CD8-positive, alpha-beta memory T cell (primary cell): ENCODE measurements at regions not wholly inside any gene's neighbourhood (a gene's known extent, or its start where the extent isn't known, plus 50 kb on each side); places are given as distances from the start of the nearest gene placed in this dataset.
"Not testable (repeated sequence)": the region's sequence is repeated elsewhere in the genome, so short reads cannot be mapped to it uniquely, and the experiment has no call there.

Source experiments
- CTCF ChIA-PET: fragments of 350-600 bp; sonication (Branson Sonifier 250); formaldehyde crosslinking; loops from one replicate; lab custom pipeline; 2021; ENCODE audit warnings: antibody characterized with exemption; lab: Charles Lee
- POLR2A ChIA-PET: fragments of 350-600 bp; sonication (Branson Sonifier 250); formaldehyde crosslinking; loops from one replicate; lab custom pipeline; 2021; ENCODE audit warnings: antibody characterized with exemption; lab: Charles Lee
- DNase-seq, 5 donors: peaks; one replicate each; pipeline versions ENCODE4 v3.0.0 to v3.0.0-alpha.2; 2020 to 2022; ENCODE audit warnings: mixed read lengths in 1 of 5
- H3K27ac ChIP-seq: one replicate; pipeline ENCODE4 v1.7.0; 2013; ENCODE audit warnings: low read depth, mild to moderate bottlenecking, low read length, moderate library complexity
- H3K27me3 ChIP-seq: 2 replicates; pipeline ENCODE4 v1.7.0; 2013; ENCODE audit warnings: low read length, mild to moderate bottlenecking; ENCODE audit not compliant: insufficient read depth, poor library complexity, severe bottlenecking
- H3K36me3 ChIP-seq: 2 replicates; pipeline ENCODE4 v1.7.0; 2013; ENCODE audit warnings: mild to moderate bottlenecking, low read length, moderate library complexity; ENCODE audit not compliant: insufficient read depth
- H3K4me1 ChIP-seq: 2 replicates; pipeline ENCODE4 v1.7.0; 2013; ENCODE audit warnings: mild to moderate bottlenecking, low read length, moderate library complexity; ENCODE audit not compliant: insufficient read depth
- H3K4me3 ChIP-seq: 2 replicates; pipeline ENCODE4 v1.7.0; 2013; ENCODE audit warnings: mild to moderate bottlenecking, low read length
- H3K9me3 ChIP-seq: 2 replicates; pipeline ENCODE4 v1.7.0; 2013; ENCODE audit warnings: mild to moderate bottlenecking, low read length
- H3K27ac Mint-ChIP-seq, 8 donors: one replicate each; pipeline ENCODE4 v1.8.0; 2020 to 2021; ENCODE audit warnings: mixed read lengths in 8 of 8, mild to moderate bottlenecking in 6 of 8, inconsistent platforms in 3 of 8, moderate library complexity in 3 of 8
- H3K27me3 Mint-ChIP-seq, 2 donors: one replicate each; pipeline ENCODE4 v1.8.0; 2020 to 2021; ENCODE audit warnings: mixed read lengths in 2 of 2, mild to moderate bottlenecking in 1 of 2, moderate library complexity in 1 of 2
- H3K36me3 Mint-ChIP-seq, 3 donors: one replicate each; pipeline ENCODE4 v1.8.0; 2020 to 2021; ENCODE audit warnings: mixed read lengths in 3 of 3, inconsistent platforms in 1 of 3, mild to moderate bottlenecking in 1 of 3
- H3K4me1 Mint-ChIP-seq, 3 donors: one replicate each; pipeline ENCODE4 v1.8.0; 2020 to 2021; ENCODE audit warnings: mixed read lengths in 3 of 3, inconsistent platforms in 1 of 3, mild to moderate bottlenecking in 1 of 3
- H3K4me3 Mint-ChIP-seq, 7 donors: one replicate each; pipeline ENCODE4 v1.8.0; 2020 to 2021; ENCODE audit warnings: mixed read lengths in 7 of 7, mild to moderate bottlenecking in 6 of 7, moderate library complexity in 4 of 7, inconsistent platforms in 2 of 7
- H3K9me3 Mint-ChIP-seq, 5 donors: one replicate each; pipeline ENCODE4 v1.8.0; 2020 to 2022; ENCODE audit warnings: mixed read lengths in 5 of 5, mild to moderate bottlenecking in 3 of 5, moderate library complexity in 2 of 5, inconsistent platforms in 1 of 5

DNA sequence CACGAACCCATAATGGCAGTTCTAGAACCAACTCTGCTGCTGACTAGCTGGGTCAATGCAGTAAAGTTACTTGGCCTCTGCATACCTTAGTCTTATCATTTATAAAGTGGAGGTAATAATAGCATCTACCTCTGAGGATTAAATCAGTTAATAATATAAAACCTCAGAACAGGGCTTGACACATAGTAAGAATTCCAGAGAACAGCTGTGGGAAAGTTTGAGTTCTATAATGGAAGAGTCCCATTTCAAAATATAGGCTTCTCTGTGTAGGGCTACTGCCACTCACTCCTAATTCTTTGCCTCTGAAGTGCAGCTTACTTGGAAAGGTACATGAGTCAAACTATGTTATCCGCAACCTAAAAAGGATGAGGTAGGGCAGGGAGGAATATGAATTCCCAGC lies 269.2 kb upstream of the PRKD1 start:
- Histone ChIP-seq H3K4me3 (no peak overlapping the region), H3K9me3 (no peaks in the 10 kb centered on the region), H3K27me3 (no peaks in the 10 kb centered on the region), H3K36me3 (no peaks in the 10 kb centered on the region), H3K27ac (no peak overlapping the region), H3K4me1 (no peaks in the 10 kb centered on the region)
- H3K27me3 Mint-ChIP-seq: no peaks in the 10 kb centered on the region
- H3K4me3 Mint-ChIP-seq: no peak overlapping the region
- ChIA-PET POLR2A (no interaction called here), CTCF (no interaction called here)
- peaks cover 0 to 9% (median 0%) of the 10 kb centered on the region in 5 donors for H3K9me3 Mint-ChIP-seq
- H3K36me3 Mint-ChIP-seq: no peaks in the 10 kb centered on the region
- DNase-seq: no peak
- no peaks in the 10 kb centered on the region for H3K4me1 Mint-ChIP-seq
- H3K27ac Mint-ChIP-seq: no peak overlapping the region

DNA sequence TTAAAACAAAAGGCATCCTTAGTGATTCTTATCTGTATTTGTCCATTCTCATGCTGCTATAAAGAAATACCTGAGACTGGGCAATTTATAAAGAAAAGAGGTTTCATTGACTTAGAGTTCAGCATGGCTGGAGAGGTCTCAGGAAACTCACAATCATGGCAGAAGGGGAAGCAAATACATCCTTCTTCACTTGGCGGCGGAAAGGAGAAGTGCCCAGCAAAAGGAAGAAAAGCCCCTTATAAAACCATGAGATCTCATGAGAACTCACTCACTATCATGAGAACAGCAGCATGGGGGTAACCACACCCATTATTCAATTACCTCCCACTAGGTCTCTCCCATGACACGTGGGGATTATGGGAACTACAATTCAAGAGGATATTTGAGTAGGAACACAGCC lies 271.1 kb upstream of the PRKD1 start:
- H3K9me3 Mint-ChIP-seq, H3K27me3 Mint-ChIP-seq, CTCF ChIA-PET, H3K36me3 ChIP-seq, H3K4me1 ChIP-seq, H3K4me3 ChIP-seq, DNase-seq, H3K4me3 Mint-ChIP-seq, POLR2A ChIA-PET, H3K4me1 Mint-ChIP-seq, H3K36me3 Mint-ChIP-seq, H3K9me3 ChIP-seq, H3K27me3 ChIP-seq, H3K27ac Mint-ChIP-seq, H3K27ac ChIP-seq: not testable (repeated sequence)

DNA sequence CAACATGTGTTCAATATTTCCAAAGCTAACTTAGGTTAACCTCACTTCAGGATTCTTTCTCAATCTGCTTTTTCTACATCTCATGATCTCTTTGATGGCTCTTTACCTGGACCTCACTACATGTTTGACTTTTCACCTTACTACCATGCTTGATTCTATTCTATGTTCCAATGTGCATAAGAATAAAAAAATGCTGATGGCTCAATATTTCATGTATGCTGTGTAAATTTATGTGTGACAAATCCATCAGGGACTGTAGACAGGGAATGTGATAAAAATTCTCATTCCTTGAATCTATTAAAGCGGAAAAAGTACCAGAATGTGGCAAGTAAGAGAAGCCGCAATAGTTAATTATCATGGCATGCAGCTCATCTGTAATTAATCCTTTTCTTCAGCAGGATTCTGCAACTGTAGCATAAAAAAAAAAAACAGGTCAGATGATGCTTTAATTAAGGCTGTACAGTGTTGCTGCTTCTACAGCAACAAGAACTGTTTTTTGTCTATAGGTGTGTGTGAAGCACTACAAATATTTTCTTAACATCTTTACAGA lies 276.9 kb upstream of the PRKD1 start:
- Mint-ChIP-seq H3K9me3 (peaks cover 0 to 7% (median 0%) of the 10 kb centered on the region in 5 donors), H3K36me3 (no peaks in the 10 kb centered on the region), H3K4me3 (no peak overlapping the region), H3K4me1 (no peaks in the 10 kb centered on the region), H3K27ac (peak overlapping the region in 1 of 8 donors; percentile 58), H3K27me3 (no peaks in the 10 kb centered on the region)
- Histone ChIP-seq H3K36me3 (no peaks in the 10 kb centered on the region), H3K27me3 (no peaks in the 10 kb centered on the region), H3K4me3 (no peak overlapping the region), H3K27ac (no peak overlapping the region), H3K9me3 (no peaks in the 10 kb centered on the region), H3K4me1 (no peaks in the 10 kb centered on the region)
- ChIA-PET POLR2A (no interaction called here), CTCF (no interaction called here)
- DNase-seq: no peak

DNA sequence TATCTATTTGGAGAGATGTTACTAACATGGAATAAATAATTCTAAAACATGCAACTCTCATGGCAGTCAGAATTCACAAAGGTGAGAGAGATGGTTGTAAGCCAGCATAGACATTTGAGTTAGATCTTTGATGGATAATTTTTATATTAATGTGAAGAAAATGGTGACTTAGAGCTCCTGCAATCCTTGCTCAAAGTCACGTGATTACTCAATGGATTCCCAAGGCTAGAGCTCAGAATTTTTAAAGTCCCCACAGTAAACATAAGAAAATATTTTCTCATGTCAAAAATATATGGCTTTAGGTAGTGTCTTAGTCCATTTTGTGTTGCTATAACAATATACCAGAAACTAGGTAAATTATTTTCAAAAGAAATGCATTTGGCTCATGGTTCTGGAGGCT lies 281.5 kb upstream of the PRKD1 start:
- Mint-ChIP-seq H3K4me1 (no peaks in the 10 kb centered on the region), H3K27me3 (no peaks in the 10 kb centered on the region), H3K27ac (no peak overlapping the region), H3K36me3 (no peaks in the 10 kb centered on the region), H3K9me3 (peaks cover 0 to 3% (median 0%) of the 10 kb centered on the region in 5 donors), H3K4me3 (no peak overlapping the region)
- no peak for DNase-seq
- H3K4me1 ChIP-seq: no peaks in the 10 kb centered on the region
- no peak overlapping the region for H3K27ac ChIP-seq
- CTCF ChIA-PET: no interaction called here
- POLR2A ChIA-PET: no interaction called here
- H3K27me3 ChIP-seq: no peaks in the 10 kb centered on the region
- H3K36me3 ChIP-seq: no peaks in the 10 kb centered on the region
- H3K9me3 ChIP-seq: no peaks in the 10 kb centered on the region
- H3K4me3 ChIP-seq: no peak overlapping the region

DNA sequence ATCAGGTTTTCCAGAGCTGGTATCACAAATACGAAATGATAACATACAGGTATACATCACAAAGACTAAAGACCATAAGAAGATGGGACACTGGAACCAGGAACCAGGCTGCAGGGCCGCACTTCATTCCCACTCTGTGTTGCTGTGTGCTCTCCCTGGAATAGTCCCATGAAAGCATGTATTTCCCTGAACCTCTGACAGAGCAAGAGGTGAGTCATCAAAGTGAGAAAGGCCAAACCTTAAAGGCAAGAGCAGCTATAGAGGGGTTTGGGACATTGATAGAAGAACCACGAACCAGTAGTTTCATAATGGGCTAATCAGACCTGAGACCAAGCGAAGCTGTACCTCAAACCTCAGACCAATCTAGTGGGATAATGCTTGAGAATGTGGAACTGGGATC lies 283.0 kb upstream of the PRKD1 start:
- H3K36me3 ChIP-seq: no peaks in the 10 kb centered on the region
- H3K9me3 Mint-ChIP-seq: peaks cover 0 to 3% (median 0%) of the 10 kb centered on the region in 5 donors
- no peaks in the 10 kb centered on the region for H3K27me3 ChIP-seq
- H3K9me3 ChIP-seq: no peaks in the 10 kb centered on the region
- H3K27me3 Mint-ChIP-seq: no peaks in the 10 kb centered on the region
- no peak overlapping the region for H3K27ac ChIP-seq
- H3K27ac Mint-ChIP-seq: no peak overlapping the region
- DNase-seq: no peak
- CTCF ChIA-PET: no interaction called here
- H3K4me3 ChIP-seq: no peak overlapping the region
- H3K4me1 Mint-ChIP-seq: no peaks in the 10 kb centered on the region
- H3K4me1 ChIP-seq: no peaks in the 10 kb centered on the region
- POLR2A ChIA-PET: no interaction called here
- H3K4me3 Mint-ChIP-seq: no peak overlapping the region
- H3K36me3 Mint-ChIP-seq: no peaks in the 10 kb centered on the region

DNA sequence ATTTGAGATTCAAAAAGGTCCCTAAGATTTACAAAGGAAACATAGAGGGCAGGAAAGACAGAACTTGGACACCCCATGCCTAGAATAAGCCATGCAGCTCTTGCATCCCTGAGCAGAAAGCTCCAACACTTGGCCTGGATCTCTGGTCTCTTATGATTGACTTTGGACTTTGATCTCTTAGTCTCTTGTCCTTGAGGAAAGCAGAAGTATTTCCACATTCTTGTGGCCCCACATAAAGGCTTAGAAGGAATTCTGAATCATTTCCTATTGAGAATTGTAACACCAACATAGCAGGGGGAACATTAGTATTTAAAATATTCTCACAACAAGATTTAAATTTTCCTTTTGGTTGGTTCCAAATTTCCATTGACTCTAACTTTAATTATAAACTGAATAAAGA lies 283.7 kb upstream of the PRKD1 start:
- Histone ChIP-seq H3K36me3 (no peaks in the 10 kb centered on the region), H3K27me3 (no peaks in the 10 kb centered on the region), H3K9me3 (no peaks in the 10 kb centered on the region), H3K4me3 (no peak overlapping the region), H3K4me1 (no peaks in the 10 kb centered on the region), H3K27ac (no peak overlapping the region)
- no peaks in the 10 kb centered on the region for H3K27me3 Mint-ChIP-seq
- H3K27ac Mint-ChIP-seq: no peak overlapping the region
- POLR2A ChIA-PET: no interaction called here
- H3K36me3 Mint-ChIP-seq: no peaks in the 10 kb centered on the region
- H3K4me3 Mint-ChIP-seq: no peak overlapping the region
- DNase-seq: no peak
- CTCF ChIA-PET: no interaction called here
- peaks cover 0 to 3% (median 0%) of the 10 kb centered on the region in 5 donors for H3K9me3 Mint-ChIP-seq
- H3K4me1 Mint-ChIP-seq: no peaks in the 10 kb centered on the region

DNA sequence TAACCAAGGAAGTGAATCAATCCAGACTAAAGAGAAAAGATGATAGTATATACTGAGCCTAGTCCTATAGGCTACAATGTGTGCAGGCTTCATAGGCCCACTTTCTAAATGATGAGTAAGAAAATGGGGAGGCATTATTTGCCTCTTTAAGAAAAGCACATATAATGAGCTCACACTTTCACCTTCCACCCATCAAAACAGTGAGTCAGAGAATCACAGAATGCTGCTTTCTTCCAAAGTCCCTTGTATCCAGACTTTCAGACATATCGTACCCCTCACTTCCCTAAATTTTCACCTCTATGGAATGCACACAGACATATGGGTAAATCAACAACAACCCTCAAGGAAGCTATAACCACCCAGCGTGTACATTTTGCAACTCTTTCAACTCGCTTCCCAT lies 286.4 kb upstream of the PRKD1 start:
- H3K4me1 Mint-ChIP-seq: no peaks in the 10 kb centered on the region
- H3K27me3 Mint-ChIP-seq: no peaks in the 10 kb centered on the region
- no peak overlapping the region for H3K4me3 ChIP-seq
- H3K36me3 Mint-ChIP-seq: no peaks in the 10 kb centered on the region
- no peak for DNase-seq
- no peak overlapping the region for H3K27ac ChIP-seq
- no peaks in the 10 kb centered on the region for H3K9me3 ChIP-seq
- peaks cover 0 to 2% (median 0%) of the 10 kb centered on the region in 5 donors for H3K9me3 Mint-ChIP-seq
- H3K36me3 ChIP-seq: no peaks in the 10 kb centered on the region
- ChIA-PET POLR2A (no interaction called here), CTCF (no interaction called here)
- H3K4me3 Mint-ChIP-seq: no peak overlapping the region
- H3K27ac Mint-ChIP-seq: no peak overlapping the region
- no peaks in the 10 kb centered on the region for H3K4me1 ChIP-seq
- H3K27me3 ChIP-seq: no peaks in the 10 kb centered on the region

DNA sequence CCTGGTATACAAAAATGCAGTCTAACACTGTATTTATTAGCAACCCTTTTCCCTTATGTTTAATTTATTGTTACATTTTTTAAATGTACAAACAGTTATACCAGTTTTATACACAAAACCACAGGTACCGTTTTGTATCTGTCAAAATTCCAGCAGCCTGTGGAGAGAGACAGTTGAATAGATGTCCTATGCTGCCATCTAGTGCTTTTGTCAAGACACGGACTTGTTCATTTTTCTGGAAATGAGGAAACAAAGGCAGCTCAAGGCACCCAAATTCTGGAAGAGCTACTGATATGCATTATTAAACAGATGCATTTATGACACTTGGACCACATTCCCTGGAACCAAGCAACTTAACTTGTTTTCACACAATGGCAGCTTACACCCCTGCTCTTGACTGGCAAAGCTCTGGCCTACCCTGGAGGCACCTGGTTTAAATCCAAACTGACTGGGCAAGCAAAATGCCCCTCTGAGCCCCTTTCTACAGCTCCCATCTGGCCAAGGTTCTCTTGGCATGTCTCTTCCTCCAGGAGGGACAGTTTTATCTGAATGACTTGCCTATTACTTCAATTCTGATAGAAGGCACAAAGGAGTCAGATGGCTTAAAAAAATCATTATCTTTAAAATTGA lies 286.9 kb upstream of the PRKD1 start:
- Histone ChIP-seq H3K27me3 (no peaks in the 10 kb centered on the region), H3K9me3 (no peaks in the 10 kb centered on the region), H3K4me3 (no peak overlapping the region), H3K4me1 (no peaks in the 10 kb centered on the region), H3K27ac (no peak overlapping the region), H3K36me3 (no peaks in the 10 kb centered on the region)
- ChIA-PET POLR2A (no interaction called here), CTCF (no interaction called here)
- H3K36me3 Mint-ChIP-seq: no peaks in the 10 kb centered on the region
- H3K4me3 Mint-ChIP-seq: no peak overlapping the region
- H3K4me1 Mint-ChIP-seq: no peaks in the 10 kb centered on the region
- H3K27ac Mint-ChIP-seq: no peak overlapping the region
- peaks cover 0 to 2% (median 0%) of the 10 kb centered on the region in 5 donors for H3K9me3 Mint-ChIP-seq
- no peak for DNase-seq
- no peaks in the 10 kb centered on the region for H3K27me3 Mint-ChIP-seq
